ENCODE measurements at regions not wholly inside any gene's neighbourhood (a gene's known extent, or its start where the extent isn't known, plus 50 kb on each side); places are given as distances from the start of the nearest gene placed in this dataset.

- no peak for DNase-seq
Observed at GRCh38 chr16:86436466-86437185, 73.7 kb upstream of the FOXF1 start.

DNA sequence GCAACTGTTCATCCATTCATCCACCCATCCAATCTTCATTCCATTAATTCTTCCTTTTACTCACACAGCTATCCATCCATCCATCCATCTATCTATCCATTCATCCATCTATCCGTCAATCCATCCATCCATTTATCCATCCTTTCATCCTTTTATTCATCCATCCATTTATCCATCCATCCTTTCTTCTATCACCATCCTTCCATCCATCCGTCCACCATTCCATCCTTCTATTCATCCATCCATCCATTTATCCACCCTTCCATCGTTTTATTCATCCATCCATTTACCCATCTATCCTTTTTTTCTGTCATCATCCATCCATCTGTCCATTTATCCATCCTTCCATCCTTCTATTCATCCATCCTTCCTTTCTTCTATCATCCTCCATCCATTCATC lies 73.0 kb upstream of the FOXF1 start:
- DNase-seq: no peak

GRCh38 chr16:86442703-86443102 lies 67.6 kb upstream of the FOXF1 start:
- DNase-seq: no peak

DNA sequence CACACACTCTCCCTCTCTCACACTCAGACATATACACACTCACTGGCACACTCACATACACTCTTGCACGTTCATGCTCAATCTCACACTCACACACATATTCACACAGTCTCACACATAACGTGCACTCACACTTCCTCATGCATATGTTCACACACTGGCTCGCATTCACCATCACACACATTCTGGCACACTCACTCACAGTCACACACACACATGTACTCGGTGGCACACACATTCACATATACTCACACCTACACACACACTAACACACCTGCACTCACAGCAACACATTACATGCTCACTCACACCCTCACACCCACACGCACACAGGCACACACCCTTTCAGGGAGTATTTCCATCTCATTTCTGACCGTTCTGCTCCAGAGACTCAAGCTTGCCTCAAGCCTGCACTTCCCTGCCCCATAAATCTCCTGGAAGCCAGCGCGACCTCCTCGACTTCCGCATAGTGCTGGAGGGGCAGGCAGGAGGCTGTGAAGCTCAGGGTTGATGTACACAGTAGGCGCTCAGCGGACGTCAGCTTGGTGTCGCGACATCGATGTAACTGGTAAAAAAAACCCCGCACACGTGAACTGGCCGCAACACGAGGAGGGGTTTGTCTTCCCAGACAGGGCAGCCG lies 66.7 kb upstream of the FOXF1 start:
- DNase-seq: no peak

GRCh38 chr16:86444261-86444660 lies 66.1 kb upstream of the FOXF1 start:
- no peak for DNase-seq

DNA sequence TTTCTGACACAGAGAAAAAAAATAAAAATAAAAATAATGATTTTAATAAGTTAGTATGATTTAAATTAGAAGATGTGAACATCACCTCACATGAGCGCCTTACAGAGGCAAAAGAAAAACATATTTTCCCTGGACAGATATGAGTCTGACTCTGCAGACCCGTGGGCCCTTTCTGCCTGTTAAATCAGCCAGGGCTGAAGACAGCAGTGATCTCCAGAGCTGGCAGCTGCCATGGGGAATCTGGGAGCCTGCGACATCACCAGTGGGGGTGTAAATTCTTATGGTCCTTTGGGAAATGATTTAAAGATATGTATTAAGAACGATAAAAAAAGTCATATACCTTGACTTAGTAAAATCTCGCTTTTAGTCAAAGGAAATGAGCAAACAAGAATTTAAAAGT lies 65.7 kb upstream of the FOXF1 start:
- no peak for DNase-seq

DNA sequence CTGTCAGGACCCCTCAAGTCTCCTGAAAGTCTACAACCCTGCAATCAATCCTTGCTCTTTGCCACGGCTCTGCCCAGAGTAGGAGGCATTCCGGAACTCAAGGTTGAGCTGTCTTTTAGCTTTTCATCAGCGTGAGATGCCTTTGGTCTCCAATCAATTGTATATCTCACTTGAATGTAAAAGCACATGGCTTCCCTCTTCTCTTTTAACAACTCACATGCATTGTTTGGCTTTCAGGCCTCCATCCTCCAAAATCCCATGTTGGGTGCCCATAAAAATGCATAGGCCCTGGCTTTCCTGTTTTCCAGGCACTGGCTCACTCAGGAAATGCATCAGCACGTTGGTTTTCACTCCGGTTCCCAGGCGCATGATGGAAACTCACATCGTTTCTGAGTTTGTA lies 64.0 kb upstream of the FOXF1 start:
- no peak for DNase-seq

GRCh38 chr16:86447228-86447627 lies 63.1 kb upstream of the FOXF1 start:
- no peak for DNase-seq

- no peak for DNase-seq
Observed at GRCh38 chr16:86448306-86448890, 61.9 kb upstream of the FOXF1 start.

- no peak for DNase-seq
Observed at GRCh38 chr16:86449446-86450095, 60.8 kb upstream of the FOXF1 start.

DNA sequence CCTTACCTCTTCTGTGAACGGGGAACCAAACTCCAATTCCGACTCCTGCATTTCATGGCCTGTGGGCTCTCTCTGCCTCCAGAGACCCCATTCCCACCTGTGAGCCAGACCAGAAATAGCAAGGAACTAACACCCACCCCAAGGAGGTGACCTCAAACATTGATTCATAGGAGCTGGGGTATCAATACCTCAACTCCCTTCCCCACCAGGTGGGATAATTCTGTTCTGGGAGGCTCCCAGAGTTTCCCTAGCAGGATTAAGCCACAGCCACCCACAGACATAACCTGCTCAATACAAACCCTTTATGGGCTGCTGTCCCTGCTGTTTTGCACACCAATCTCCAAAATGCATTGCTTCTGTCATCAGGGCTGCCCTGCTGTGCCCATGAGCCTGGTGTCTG lies 59.6 kb upstream of the FOXF1 start:
- no peak for DNase-seq

DNA sequence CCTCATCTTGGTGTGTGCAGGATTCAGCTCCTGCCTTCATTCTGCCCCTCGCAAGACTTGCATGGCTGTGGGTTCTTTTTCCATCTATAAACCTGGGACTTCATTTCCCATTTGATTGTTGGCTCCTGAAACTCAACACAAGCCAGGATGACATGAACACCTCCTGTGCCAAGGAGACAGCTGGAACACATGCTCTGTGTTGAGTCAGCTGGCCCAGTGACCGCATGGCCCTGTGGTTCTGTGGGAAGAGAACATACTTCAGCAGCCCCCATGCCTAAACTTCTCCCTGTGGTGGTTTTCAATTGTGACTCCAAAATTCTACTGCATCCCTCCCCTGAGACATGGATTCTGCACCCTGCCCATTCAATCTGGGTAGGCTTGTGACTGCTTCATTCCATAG lies 57.9 kb upstream of the FOXF1 start:
- no peak for DNase-seq

DNA sequence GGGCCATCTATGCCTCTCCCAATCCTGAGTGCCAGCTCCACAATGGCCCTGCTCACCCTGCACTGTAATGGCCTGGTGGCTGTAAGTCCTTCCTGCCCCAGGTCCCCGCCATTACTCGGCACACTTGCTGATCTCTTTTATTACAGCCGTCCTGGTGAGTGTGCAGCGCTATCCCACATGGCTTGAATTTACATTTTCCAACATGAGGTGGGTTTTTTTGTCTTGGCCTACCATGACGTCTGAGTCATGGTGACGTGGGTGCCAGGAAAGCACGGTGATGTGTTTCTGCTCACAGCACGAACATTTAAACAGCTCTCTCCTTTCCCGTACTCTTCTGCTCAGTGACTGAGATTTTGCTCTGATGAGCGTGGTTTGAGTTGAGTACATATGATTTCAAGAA lies 55.2 kb upstream of the FOXF1 start:
- no peak for DNase-seq

DNA sequence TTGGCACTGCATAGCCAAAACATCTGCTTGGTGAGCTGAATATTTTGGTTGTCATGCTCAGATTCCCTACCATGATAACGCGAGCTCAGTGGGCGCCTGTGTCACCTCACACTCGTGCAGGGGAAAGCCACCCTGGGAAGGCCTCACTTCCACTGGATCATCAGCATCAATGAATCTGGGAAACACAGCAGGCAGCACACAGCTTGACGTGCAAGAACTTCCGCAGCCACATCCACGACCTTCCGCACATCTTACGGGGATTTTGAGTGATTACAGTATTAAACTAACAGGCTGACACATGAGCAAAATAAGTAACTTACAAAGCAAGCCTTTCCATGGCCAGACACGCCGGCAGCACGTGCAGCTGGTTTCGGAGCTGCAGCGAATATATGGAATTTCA lies 54.7 kb upstream of the FOXF1 start:
- DNase-seq: no peak

GRCh38 chr16:86457501-86458148 lies 52.7 kb upstream of the FOXF1 start:
- DNase-seq: peak; percentile 87

DNA sequence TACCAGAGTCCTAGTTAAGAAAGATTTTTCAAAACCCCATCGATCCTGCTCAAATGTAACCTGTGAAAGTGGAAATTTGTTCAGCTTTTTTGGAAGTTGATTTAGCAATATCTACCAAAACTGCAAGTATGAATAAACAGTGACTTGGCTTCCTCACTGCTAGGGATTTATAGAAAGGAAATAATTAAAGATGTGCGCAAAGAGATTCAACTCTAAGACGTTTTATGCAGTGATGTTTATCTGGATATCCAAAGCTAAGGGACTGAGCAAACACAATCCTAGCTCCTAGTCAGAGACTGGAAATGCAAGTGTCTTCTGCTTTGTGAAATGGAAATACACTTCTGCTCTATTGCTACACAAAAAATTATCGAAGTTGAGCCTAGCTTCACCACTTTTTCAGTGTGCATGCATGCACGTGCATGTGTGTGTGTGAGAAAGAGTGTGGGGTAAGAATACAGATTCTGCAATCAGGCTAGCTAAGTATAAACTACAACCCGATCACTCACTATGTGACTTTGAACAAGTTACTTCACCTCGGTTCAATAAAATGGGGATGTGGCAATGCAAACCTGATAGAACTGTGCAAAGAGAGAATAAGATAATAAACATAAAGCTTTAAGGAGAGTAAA lies 52.1 kb upstream of the FOXF1 start:
- no peak for DNase-seq

GRCh38 chr16:86459266-86459665 lies 51.1 kb upstream of the FOXF1 start:
- no peak for DNase-seq

Measured in muscle of arm (tissue), 1 donor.